A673 (cell line): ENCODE measurements at regions not wholly inside any gene's neighbourhood (a gene's known extent, or its start where the extent isn't known, plus 50 kb on each side); places are given as distances from the start of the nearest gene placed in this dataset.

Experiments used
- BruUV-seq: library from RNA; stranded (reverse); fragments of 400-500 nt; replicated peaks from 2 replicates; lab custom pipeline; 2021; lab: Mats Ljungman, UMichigan
- CTCF ChIA-PET: fragments of 300-600 bp; sonication (Branson Sonifier 250); formaldehyde crosslinking; loops from one replicate; lab custom pipeline; 2022; ENCODE audit warnings: antibody characterized with exemption; lab: Charles Lee
- POLR2A ChIA-PET: fragments of 300-600 bp; sonication (Branson Sonifier 250); formaldehyde crosslinking; loops from one replicate; lab custom pipeline; 2022; ENCODE audit warnings: antibody characterized with exemption; ENCODE audit not compliant: low non-redundant PET; lab: Charles Lee
- DNase-seq: peaks from one replicate; pipeline ENCODE4 v3.0.0-alpha.2; 2015; ENCODE audit warnings: low spot score
- H3K27ac ChIP-seq: fragments of 200-600 bp; sonication (generic); 2 replicates; pipeline ENCODE4 v1.5.1; 2016; ENCODE audit warnings: mixed run types, low read depth, mild to moderate bottlenecking, mixed read lengths, antibody characterized with exemption, low read length; ENCODE audit not compliant: poor library complexity, severe bottlenecking
- H3K27me3 ChIP-seq: fragments of 200-600 bp; sonication (generic); replicated peaks from 2 replicates; pipeline ENCODE4 v1.6.1; 2017; ENCODE audit warnings: mixed run types, low read depth, mild to moderate bottlenecking, mixed read lengths, antibody characterized with exemption, low read length; ENCODE audit not compliant: insufficient read depth, poor library complexity
- H3K36me3 ChIP-seq: fragments of 200-600 bp; sonication (generic); 2 replicates; pipeline ENCODE4 v1.6.1; 2016; ENCODE audit warnings: mixed run types, mild to moderate bottlenecking, mixed read lengths, antibody characterized with exemption, low read length; ENCODE audit not compliant: insufficient read depth, poor library complexity, severe bottlenecking
- H3K4me1 ChIP-seq: fragments of 200-600 bp; sonication (generic); 2 replicates; pipeline ENCODE4 v1.6.1; 2017; ENCODE audit warnings: mixed run types, mild to moderate bottlenecking, mixed read lengths, antibody characterized with exemption, low read length; ENCODE audit not compliant: insufficient read depth, poor library complexity, severe bottlenecking
- H3K4me3 ChIP-seq: fragments of 200-600 bp; sonication (generic); 2 replicates; pipeline ENCODE4 v1.5.1; 2016; ENCODE audit warnings: low read depth, mixed run types, mild to moderate bottlenecking, mixed read lengths, low read length; ENCODE audit not compliant: poor library complexity, severe bottlenecking
- H3K9me3 ChIP-seq: fragments of 200-600 bp; sonication (generic); 2 replicates; pipeline ENCODE4 v1.6.1; 2016; ENCODE audit warnings: mixed run types, low read depth, mild to moderate bottlenecking, mixed read lengths, antibody characterized with exemption, low read length; ENCODE audit not compliant: poor library complexity, severe bottlenecking
- CTCF ChIP-seq: fragments of 300-800, 200-600 bp; sonication (generic); conservative IDR thresholded peaks from 2 replicates; pipeline ENCODE4 v1.5.1; 2017; ENCODE audit warnings: low read depth, mild to moderate bottlenecking, antibody characterized with exemption, low read length, moderate library complexity, mixed read lengths
- EZH2 ChIP-seq: fragments of 200-600 bp; sonication (generic); IDR thresholded peaks from 2 replicates; pipeline ENCODE4 v1.6.1; 2017; ENCODE audit warnings: borderline replicate concordance, low read depth, mild to moderate bottlenecking, mixed read lengths, antibody characterized with exemption, low read length; ENCODE audit not compliant: poor library complexity, severe bottlenecking
- intact Hi-C: fragments of 100-400 bp; cut with micrococcal nuclease; formaldehyde crosslinking; loops from one replicate; pipeline ENCODE4 v1.10.0; 2022; ENCODE audit not compliant: unreplicated experiment

GRCh38 chr2:183532514-183532913 lies 408.3 kb downstream of the NUP35 start:
- DNase-seq, result no peak
- Histone ChIP-seq H3K36me3 (no peaks in the 10 kb centered on the region), H3K4me3 (no peak overlapping the region), H3K4me1 (no peaks in the 10 kb centered on the region), H3K27ac (no peak overlapping the region), H3K27me3 (no peaks in the 10 kb centered on the region), H3K9me3 (no peaks in the 10 kb centered on the region)
- intact Hi-C loops, result no loop called here
- ChIA-PET POLR2A (no interaction called here), CTCF (no interaction called here)
- BruUV-seq, result no TSS peak
- TF ChIP-seq EZH2 (no peak), CTCF (no peak)

- TF ChIP-seq CTCF (no peak), EZH2 (no peak)
- Histone ChIP-seq H3K9me3 (no peaks in the 10 kb centered on the region), H3K4me1 (no peaks in the 10 kb centered on the region), H3K27me3 (no peaks in the 10 kb centered on the region), H3K36me3 (no peaks in the 10 kb centered on the region), H3K27ac (no peak overlapping the region), H3K4me3 (no peak overlapping the region)
- BruUV-seq, result no TSS peak
- CTCF ChIA-PET, result no interaction called here
- POLR2A ChIA-PET, result no interaction called here
- no peak for DNase-seq
- intact Hi-C loops, result no loop called here
These were observed 408.8 kb downstream of the NUP35 start for GRCh38 chr2:183533021-183533420.

- Histone ChIP-seq H3K27ac (no peak overlapping the region), H3K4me1 (no peaks in the 10 kb centered on the region), H3K27me3 (no peaks in the 10 kb centered on the region), H3K4me3 (no peak overlapping the region), H3K36me3 (no peaks in the 10 kb centered on the region), H3K9me3 (no peaks in the 10 kb centered on the region)
- ChIA-PET CTCF (no interaction called here), POLR2A (no interaction called here)
- intact Hi-C loops, result no loop called here
- BruUV-seq, result no TSS peak
- DNase-seq, result no peak
- TF ChIP-seq CTCF, result no peak
- TF ChIP-seq EZH2, result no peak
These were observed 412.0 kb downstream of the NUP35 start for GRCh38 chr2:183536290-183536689.
